WERI-Rb-1 (cell line): ENCODE measurements at regions not wholly inside any gene's neighbourhood (a gene's known extent, or its start where the extent isn't known, plus 50 kb on each side); places are given as distances from the start of the nearest gene placed in this dataset.

Experiments
- DNase-seq: peaks from one replicate; pipeline ENCODE4 v3.0.0-alpha.2; 2020
- H3K27ac ChIP-seq: fragments of 250-450 bp; sonication (Bioruptor Pico); 2 replicates; pipeline ENCODE4 v1.5.1; 2020; ENCODE audit warnings: mild to moderate bottlenecking, moderate library complexity
- H3K27me3 ChIP-seq: fragments of 250-450 bp; sonication (Bioruptor Pico); 2 replicates; pipeline ENCODE4 v1.5.1; 2021; ENCODE audit warnings: mild to moderate bottlenecking, low read depth, moderate library complexity; ENCODE audit not compliant: insufficient read depth, severe bottlenecking
- H3K36me3 ChIP-seq: fragments of 250-450 bp; sonication (Bioruptor Pico); 2 replicates; pipeline ENCODE4 v1.5.1; 2020; ENCODE audit warnings: mild to moderate bottlenecking, moderate library complexity
- H3K4me3 ChIP-seq: 2 replicates; pipeline ENCODE4 v1.5.1; 2011; ENCODE audit warnings: low read depth, mild to moderate bottlenecking, control low read depth, low read length
- H3K9me3 ChIP-seq: fragments of 250-450 bp; sonication (Bioruptor Pico); 2 replicates; pipeline ENCODE4 v1.5.1; 2021; ENCODE audit warnings: mild to moderate bottlenecking, moderate library complexity; ENCODE audit not compliant: severe bottlenecking
- TF ChIP-seq, protein P1 (sequence below): IDR thresholded peaks from 2 replicates; pipeline ENCODE4 v1.5.1; 2011; ENCODE audit warnings: low read depth, mild to moderate bottlenecking, control low read depth, inconsistent platforms, low read length

DNA sequence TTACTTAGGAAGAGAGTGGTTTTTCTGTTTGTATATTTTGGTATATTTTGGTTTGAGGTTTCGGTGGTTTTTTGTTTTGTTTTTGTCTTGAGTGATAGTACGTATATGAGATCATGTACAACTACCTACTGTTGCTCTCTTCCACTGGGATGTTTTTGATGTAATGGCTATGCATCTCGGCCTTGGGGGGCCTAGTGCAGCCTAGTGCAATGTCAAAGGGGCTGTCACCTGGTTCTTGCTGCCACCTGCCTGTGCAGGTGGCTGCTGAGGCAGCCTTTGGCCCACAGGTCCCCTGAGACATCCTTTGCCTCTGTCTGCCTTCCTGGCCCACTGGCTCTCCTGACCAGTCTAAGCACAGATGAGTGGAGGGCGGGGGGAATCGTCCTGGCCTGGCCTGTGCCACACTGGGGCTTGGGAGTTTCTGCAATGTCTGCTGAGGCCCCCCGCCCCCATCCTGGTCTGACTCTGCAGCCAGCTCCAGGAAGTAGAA is 546.6 kb downstream of the CD83 start:
- no peak overlapping the region for H3K4me3 ChIP-seq
- TF ChIP-seq, protein P1, sequence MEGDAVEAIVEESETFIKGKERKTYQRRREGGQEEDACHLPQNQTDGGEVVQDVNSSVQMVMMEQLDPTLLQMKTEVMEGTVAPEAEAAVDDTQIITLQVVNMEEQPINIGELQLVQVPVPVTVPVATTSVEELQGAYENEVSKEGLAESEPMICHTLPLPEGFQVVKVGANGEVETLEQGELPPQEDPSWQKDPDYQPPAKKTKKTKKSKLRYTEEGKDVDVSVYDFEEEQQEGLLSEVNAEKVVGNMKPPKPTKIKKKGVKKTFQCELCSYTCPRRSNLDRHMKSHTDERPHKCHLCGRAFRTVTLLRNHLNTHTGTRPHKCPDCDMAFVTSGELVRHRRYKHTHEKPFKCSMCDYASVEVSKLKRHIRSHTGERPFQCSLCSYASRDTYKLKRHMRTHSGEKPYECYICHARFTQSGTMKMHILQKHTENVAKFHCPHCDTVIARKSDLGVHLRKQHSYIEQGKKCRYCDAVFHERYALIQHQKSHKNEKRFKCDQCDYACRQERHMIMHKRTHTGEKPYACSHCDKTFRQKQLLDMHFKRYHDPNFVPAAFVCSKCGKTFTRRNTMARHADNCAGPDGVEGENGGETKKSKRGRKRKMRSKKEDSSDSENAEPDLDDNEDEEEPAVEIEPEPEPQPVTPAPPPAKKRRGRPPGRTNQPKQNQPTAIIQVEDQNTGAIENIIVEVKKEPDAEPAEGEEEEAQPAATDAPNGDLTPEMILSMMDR, result no peak
- no peaks in the 10 kb centered on the region for H3K36me3 ChIP-seq
- no peaks in the 10 kb centered on the region for H3K27me3 ChIP-seq
- DNase-seq, result no peak
- no peak overlapping the region for H3K27ac ChIP-seq
- no peaks in the 10 kb centered on the region for H3K9me3 ChIP-seq

DNA sequence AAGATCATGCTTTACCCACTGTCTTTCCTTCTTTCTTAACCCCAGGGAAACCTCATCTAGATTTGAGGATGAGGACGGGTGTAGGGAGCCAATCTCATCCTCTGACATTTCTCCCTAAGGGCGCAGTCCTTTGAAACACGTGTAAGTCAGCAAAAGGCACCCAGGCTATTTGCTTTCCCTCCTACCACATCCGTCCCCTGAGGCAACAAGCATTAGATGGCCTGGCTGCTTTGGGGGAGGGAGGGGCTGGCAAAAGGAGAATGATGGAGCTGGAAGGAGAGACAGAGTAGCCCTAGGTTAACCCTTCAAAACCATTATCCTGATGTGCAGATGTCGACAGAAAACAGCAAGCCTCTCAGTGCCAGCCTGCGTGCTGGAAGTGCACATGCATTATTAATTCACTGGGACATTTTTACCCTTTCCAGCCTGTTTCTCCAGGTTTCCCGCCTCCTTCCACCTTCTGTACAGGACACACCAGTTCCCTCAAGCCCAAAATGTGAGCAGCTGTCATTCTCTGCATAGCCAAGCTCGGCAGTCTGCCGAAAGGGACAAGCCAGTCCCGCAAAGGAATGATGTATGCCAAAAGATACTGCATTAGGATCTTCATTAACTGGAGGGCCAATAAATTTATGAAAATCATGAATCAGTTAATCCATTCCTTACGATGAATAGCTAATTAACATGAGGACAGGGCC is 547.2 kb downstream of the CD83 start:
- Histone ChIP-seq H3K4me3 (no peak overlapping the region), H3K27me3 (no peaks in the 10 kb centered on the region), H3K27ac (no peak overlapping the region), H3K36me3 (no peaks in the 10 kb centered on the region), H3K9me3 (no peaks in the 10 kb centered on the region)
- no peak for DNase-seq
- TF ChIP-seq, protein P1, result no peak

DNA sequence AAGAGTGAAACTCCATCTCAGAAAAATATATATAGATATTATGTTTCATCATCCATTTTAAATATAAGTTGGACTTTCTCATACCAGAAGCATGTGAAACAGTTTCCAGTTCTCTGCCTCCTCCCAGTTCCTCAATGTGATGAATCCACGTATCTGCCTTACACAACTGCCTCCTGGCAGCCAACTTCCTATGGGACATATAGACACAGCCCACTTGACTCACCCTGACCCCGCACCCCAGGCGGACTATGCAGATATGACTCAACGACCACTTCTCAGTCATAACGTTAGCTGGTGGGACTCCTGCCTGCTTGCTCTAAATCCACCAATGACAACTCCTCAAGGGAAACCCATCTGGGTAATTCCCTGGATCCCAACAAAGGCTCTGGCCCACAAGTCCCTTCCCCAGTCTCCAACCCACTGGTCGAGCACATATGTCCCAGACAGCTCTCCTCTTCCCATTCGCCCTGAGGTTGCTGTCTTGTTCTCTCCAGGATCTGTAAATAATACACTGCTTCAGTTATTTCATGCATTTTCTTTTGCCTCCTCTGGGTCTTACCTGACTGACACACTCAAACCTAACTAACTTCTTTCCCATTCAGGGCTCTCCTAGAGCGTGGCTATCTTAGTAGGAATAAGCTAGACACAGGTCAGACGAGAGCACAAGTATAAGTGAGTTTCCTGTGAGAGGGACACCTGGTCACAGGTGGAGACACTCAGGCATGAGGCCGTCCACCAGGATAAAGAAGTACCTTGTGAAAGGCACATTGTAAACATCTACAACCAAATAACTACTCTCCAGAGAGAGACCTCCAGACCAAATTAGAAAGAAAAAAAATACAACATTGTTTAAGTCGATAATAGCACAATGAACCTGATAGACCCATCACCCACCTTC is 548.5 kb downstream of the CD83 start:
- H3K27ac ChIP-seq, result no peak overlapping the region

DNA sequence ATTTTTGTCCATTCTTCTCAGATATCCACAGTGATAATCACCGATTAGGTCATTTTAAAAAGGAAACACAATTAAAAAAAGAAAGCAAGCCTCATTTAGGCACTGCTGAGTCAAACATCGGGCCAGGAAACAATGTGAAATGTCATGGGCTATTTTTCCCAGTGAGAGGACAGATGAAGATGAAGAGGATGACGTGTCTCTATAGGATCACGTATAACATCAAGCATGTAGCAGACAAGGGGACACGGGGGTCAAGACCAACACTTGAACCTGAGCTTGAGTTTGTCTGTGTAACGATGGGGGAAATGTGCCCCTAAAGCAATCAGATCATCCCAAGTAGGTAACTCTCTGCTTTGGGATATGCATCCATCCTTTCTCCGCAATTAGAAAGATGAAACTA is 553.2 kb downstream of the CD83 start:
- Histone ChIP-seq H3K27me3 (no peaks in the 10 kb centered on the region), H3K27ac (no peak overlapping the region), H3K4me3 (no peak overlapping the region), H3K36me3 (no peaks in the 10 kb centered on the region), H3K9me3 (no peaks in the 10 kb centered on the region)
- TF ChIP-seq, protein P1, result no peak
- no peak for DNase-seq

More for the DNA sequence above, 548.5 kb downstream of the CD83 start:
- Histone ChIP-seq H3K4me3 (no peak overlapping the region), H3K9me3 (no peaks in the 10 kb centered on the region), H3K36me3 (no peaks in the 10 kb centered on the region), H3K27me3 (no peaks in the 10 kb centered on the region)
- no peak for DNase-seq
- TF ChIP-seq, protein P1, result no peak

DNA sequence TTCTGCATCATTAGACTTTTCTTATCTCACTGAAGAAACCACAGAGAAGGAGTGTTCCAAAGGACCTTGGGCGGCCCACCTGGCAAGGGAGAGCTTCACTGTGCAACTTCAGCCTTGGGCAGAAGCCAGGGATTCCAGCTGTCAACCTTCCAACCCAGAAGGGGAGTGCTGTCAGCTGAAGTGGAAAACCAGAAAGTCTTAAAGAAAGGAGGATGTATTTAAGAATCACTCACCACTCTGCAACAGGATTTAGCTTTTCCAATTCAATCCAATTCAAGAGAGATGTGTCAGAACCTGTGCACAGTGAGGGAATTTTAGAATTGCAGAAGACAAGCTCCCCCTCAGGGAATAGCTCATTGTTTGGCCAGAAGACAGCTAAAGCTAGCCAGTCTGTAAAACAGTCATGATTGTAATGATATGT is 553.7 kb downstream of the CD83 start:
- H3K9me3 ChIP-seq, result no peaks in the 10 kb centered on the region
- TF ChIP-seq, protein P1, result no peak
- no peaks in the 10 kb centered on the region for H3K27me3 ChIP-seq
- H3K36me3 ChIP-seq, result no peaks in the 10 kb centered on the region
- no peak for DNase-seq
- H3K27ac ChIP-seq, result no peak overlapping the region
- H3K4me3 ChIP-seq, result no peak overlapping the region
